GM23338 (cell line): ENCODE measurements at regions not wholly inside any gene's neighbourhood (a gene's known extent, or its start where the extent isn't known, plus 50 kb on each side); places are given as distances from the start of the nearest gene placed in this dataset.

ENCODE experiments used
- CREB1 ChIP-seq: fragments of 250-450 bp; sonication (Bioruptor Pico); IDR thresholded peaks from 2 replicates; pipeline ENCODE4 v1.5.0; 2020; ENCODE audit warnings: low read depth, mild to moderate bottlenecking, moderate library complexity
- EZH2 ChIP-seq: fragments of 200-600 bp; sonication (generic); IDR thresholded peaks from one replicate; pipeline ENCODE4 v1.8.0; 2017; ENCODE audit warnings: antibody characterized with exemption, mild to moderate bottlenecking, low read depth; ENCODE audit not compliant: unreplicated experiment
- EZH2phosphoT487 ChIP-seq: fragments of 200-600 bp; sonication (generic); IDR thresholded peaks from one replicate; pipeline ENCODE4 v1.8.1; 2018; ENCODE audit warnings: antibody characterized with exemption; ENCODE audit not compliant: unreplicated experiment
- JUNB ChIP-seq: IDR thresholded peaks from one replicate; pipeline ENCODE4 v1.6.1; 2016; ENCODE audit warnings: antibody characterized with exemption; ENCODE audit not compliant: unreplicated experiment
- NANOG ChIP-seq: IDR thresholded peaks from 2 replicates; pipeline ENCODE4 v1.6.1; 2016; ENCODE audit warnings: antibody characterized with exemption, borderline replicate concordance
- POLR2AphosphoS5 ChIP-seq: IDR thresholded peaks from 2 replicates; pipeline ENCODE4 v1.6.1; 2016; ENCODE audit warnings: antibody characterized with exemption, low read depth
- REST ChIP-seq: IDR thresholded peaks from one replicate; pipeline ENCODE4 v1.6.1; 2018; ENCODE audit warnings: antibody characterized with exemption; ENCODE audit not compliant: unreplicated experiment
- STAT1 ChIP-seq: IDR thresholded peaks from one replicate; pipeline ENCODE4 v1.6.1; 2016; ENCODE audit warnings: antibody characterized with exemption; ENCODE audit not compliant: unreplicated experiment
- ZNF114 ChIP-seq: fragments of 250-450 bp; sonication (Bioruptor Pico); IDR thresholded peaks from 2 replicates; pipeline ENCODE4 v1.5.0; 2020; ENCODE audit warnings: mild to moderate bottlenecking, moderate library complexity
- ZNF331 ChIP-seq: fragments of 250-450 bp; sonication (Bioruptor Pico); IDR thresholded peaks from 2 replicates; pipeline ENCODE4 v1.5.0; 2020; ENCODE audit warnings: low read depth, mild to moderate bottlenecking, moderate library complexity
- TF ChIP-seq, protein P1 (sequence below), 2 experiments: fragments of 200-600 bp in 1 of 2; sonication (generic) in 1 of 2; conservative IDR thresholded peaks; 2 replicates each; pipeline versions ENCODE4 v1.5.1 to v1.6.1; 2016 to 2017; ENCODE audit warnings: antibody characterized with exemption in 2 of 2, low read depth in 2 of 2, mild to moderate bottlenecking in 2 of 2, moderate library complexity in 1 of 2
- TF ChIP-seq, protein P2 (sequence below): IDR thresholded peaks from 2 replicates; pipeline ENCODE4 v1.6.1; 2016; ENCODE audit warnings: antibody characterized with exemption

- TF ChIP-seq, protein P1, sequence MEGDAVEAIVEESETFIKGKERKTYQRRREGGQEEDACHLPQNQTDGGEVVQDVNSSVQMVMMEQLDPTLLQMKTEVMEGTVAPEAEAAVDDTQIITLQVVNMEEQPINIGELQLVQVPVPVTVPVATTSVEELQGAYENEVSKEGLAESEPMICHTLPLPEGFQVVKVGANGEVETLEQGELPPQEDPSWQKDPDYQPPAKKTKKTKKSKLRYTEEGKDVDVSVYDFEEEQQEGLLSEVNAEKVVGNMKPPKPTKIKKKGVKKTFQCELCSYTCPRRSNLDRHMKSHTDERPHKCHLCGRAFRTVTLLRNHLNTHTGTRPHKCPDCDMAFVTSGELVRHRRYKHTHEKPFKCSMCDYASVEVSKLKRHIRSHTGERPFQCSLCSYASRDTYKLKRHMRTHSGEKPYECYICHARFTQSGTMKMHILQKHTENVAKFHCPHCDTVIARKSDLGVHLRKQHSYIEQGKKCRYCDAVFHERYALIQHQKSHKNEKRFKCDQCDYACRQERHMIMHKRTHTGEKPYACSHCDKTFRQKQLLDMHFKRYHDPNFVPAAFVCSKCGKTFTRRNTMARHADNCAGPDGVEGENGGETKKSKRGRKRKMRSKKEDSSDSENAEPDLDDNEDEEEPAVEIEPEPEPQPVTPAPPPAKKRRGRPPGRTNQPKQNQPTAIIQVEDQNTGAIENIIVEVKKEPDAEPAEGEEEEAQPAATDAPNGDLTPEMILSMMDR (conservative IDR thresholded peaks at IDR 0.05; ENCODE audit: low read depth in 2 of 2) = no peak
- TF ChIP-seq EZH2 (no peak), EZH2phosphoT487 (no peak), POLR2AphosphoS5 (no peak), REST (no peak), CREB1 (CRISPR knock-in tag) (no peak), JUNB (no peak), STAT1 (no peak), NANOG (no peak), ZNF114 (CRISPR knock-in tag) (no peak), ZNF331 (CRISPR knock-in tag) (no peak)
- TF ChIP-seq, protein P2, sequence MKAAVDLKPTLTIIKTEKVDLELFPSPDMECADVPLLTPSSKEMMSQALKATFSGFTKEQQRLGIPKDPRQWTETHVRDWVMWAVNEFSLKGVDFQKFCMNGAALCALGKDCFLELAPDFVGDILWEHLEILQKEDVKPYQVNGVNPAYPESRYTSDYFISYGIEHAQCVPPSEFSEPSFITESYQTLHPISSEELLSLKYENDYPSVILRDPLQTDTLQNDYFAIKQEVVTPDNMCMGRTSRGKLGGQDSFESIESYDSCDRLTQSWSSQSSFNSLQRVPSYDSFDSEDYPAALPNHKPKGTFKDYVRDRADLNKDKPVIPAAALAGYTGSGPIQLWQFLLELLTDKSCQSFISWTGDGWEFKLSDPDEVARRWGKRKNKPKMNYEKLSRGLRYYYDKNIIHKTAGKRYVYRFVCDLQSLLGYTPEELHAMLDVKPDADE = no peak
Measured at GRCh38 chr1:166594646-166595045, 244.6 kb upstream of the POGK start.
